GM12865 (cell line): ENCODE measurements at regions not wholly inside any gene's neighbourhood (a gene's known extent, or its start where the extent isn't known, plus 50 kb on each side); places are given as distances from the start of the nearest gene placed in this dataset.
"Not testable (repeated sequence)": the region's sequence is repeated elsewhere in the genome, so short reads cannot be mapped to it uniquely, and the experiment has no call there.

Experiments used
- DNase-seq: peaks from one replicate; pipeline ENCODE4 v3.0.0; 2010; ENCODE audit warnings: low read depth
- H3K4me3 ChIP-seq: 2 replicates; pipeline ENCODE4 v1.5.1; 2011; ENCODE audit warnings: mild to moderate bottlenecking, low read depth, low read length, control low read depth
- TF ChIP-seq, protein P1 (sequence below): IDR thresholded peaks from 2 replicates; pipeline ENCODE4 v1.5.1; 2011; ENCODE audit warnings: low read length, control low read depth, low read depth, inconsistent platforms; ENCODE audit not compliant: insufficient read depth; ENCODE audit errors: missing control alignments

DNA sequence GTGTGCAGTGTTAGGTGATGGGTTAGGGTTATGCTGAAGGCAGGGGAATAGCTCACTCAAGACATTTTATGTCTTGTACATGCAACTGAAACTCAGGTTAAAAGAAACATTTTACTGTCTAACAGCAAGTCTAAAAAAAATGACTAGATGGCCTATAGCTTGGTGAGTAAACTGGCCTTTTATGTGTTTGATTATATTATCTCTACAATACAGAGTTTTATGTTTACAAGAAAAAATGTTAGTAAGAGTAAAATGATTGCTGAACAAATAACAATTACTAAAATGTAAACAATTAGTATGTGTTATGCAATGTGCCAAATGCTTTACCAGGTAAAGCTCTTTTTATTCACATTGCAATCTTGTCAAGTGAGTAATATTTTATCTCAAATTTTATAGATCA lies 1039.6 kb downstream of the ROBO2 start:
- TF ChIP-seq, protein P1, sequence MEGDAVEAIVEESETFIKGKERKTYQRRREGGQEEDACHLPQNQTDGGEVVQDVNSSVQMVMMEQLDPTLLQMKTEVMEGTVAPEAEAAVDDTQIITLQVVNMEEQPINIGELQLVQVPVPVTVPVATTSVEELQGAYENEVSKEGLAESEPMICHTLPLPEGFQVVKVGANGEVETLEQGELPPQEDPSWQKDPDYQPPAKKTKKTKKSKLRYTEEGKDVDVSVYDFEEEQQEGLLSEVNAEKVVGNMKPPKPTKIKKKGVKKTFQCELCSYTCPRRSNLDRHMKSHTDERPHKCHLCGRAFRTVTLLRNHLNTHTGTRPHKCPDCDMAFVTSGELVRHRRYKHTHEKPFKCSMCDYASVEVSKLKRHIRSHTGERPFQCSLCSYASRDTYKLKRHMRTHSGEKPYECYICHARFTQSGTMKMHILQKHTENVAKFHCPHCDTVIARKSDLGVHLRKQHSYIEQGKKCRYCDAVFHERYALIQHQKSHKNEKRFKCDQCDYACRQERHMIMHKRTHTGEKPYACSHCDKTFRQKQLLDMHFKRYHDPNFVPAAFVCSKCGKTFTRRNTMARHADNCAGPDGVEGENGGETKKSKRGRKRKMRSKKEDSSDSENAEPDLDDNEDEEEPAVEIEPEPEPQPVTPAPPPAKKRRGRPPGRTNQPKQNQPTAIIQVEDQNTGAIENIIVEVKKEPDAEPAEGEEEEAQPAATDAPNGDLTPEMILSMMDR, result no peak
- no peak for DNase-seq

DNA sequence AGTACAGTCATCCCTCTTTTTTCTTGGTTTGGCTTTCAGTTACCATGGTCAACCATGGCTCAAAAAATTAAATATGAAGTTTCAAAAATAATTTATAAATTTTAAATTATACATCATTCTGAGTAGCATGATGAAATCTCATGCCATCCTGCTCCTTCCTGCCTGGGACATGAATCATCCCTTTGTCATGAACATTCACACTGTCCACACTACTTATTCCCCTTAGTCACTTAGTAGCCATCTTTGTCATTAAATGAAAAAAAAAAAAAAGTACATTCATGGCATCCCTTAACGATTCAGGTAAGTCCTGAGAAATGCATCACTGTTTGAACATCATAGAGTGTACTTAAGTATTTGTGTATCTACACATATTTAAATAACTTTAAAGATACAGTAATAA lies 1046.3 kb downstream of the ROBO2 start:
- TF ChIP-seq, protein P1, result no peak

More for the DNA sequence above, 1039.6 kb downstream of the ROBO2 start:
- H3K4me3 ChIP-seq, result no peak overlapping the region

DNA sequence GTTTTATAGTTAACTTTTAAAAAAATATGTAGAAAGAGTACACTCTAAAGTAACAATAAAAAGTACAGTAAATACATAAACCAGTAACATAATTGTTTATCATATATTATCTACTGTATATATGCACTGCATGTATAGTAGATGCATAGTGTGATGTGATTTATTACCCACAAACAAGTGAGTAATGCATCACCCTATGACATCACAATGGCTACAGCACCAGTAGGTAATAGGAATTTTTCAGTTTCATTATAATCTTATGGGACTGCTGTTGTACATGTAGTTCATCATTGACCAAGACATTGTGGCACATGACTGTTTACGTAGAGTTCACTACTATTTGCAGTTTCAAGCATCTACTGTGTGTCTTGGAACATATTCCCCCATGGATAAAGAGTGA lies 1047.2 kb downstream of the ROBO2 start:
- no peak overlapping the region for H3K4me3 ChIP-seq
- TF ChIP-seq, protein P1, result no peak
- DNase-seq, result no peak

More for the DNA sequence above, 1046.3 kb downstream of the ROBO2 start:
- no peak for DNase-seq
- H3K4me3 ChIP-seq, result no peak overlapping the region

DNA sequence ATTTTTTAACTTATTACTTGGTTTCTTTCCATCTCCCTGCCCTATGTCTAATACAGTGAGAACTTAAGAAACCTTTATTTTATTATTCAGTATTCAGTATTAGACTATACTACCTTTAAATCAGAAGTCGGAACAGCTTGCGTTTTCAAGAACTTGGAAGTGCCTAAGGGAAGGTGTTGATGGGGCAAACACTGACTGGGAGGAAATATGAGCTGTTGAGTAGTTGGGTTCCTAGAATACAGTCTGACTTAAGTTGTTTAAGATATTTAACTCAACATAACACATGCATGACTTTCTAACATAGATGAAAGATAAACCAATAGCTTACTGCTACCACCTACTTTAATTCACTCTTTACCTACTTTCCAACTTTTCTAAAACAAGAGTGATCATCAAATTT lies 1048.1 kb downstream of the ROBO2 start:
- DNase-seq, result no peak
- TF ChIP-seq, protein P1, result no peak
- no peak overlapping the region for H3K4me3 ChIP-seq

DNA sequence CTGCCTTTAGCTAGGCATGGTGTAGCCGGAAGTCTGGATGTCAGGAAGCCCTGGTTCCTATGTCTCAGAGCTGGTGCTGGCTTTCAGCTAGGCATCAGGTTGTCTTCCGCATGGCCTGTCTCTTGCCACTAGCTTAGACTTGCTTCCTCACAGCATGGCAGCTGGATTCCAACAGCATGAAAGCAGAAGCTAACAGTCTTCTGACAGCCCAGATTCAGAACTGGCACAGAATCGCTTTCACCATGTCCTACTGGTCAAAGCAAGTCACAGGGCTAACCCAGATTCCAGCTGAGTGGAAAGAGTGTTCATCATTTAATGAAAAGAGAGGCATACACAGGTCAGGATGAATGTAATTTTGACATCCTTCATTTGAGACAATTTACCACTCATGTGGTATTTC lies 1050.5 kb downstream of the ROBO2 start:
- H3K4me3 ChIP-seq, result no peak overlapping the region
- no peak for DNase-seq
- TF ChIP-seq, protein P1, result no peak

DNA sequence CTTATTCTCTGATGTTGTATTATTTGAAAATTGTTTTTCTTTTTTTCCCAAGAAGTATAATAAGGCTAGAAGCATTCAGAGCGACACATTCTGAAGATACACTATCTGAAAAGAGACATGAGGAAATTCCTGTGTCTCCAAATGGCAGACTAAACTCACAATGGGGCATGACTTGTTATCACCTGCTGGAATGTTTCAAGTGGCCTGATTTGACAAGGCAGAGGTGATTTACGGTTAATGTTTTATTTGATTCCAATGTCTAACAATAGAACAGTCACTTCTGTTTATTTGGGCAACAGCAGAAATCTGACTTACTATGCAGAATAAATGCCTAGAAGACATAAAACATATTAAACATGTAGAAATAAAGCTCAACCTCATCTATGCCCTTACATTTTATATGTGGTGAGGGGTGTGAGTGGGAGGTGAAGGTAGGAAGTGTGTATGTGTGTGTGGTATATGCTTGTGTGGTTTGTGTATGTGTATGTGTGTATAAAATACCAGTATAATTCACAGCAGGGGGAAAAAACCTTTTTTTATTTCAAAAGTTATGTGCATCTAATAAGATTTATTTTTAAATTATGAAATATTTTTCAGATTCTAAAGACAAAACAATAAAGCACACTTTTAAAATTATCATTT lies 1051.7 kb downstream of the ROBO2 start:
- DNase-seq, result no peak
- TF ChIP-seq, protein P1, result no peak
- H3K4me3 ChIP-seq, result no peak overlapping the region

DNA sequence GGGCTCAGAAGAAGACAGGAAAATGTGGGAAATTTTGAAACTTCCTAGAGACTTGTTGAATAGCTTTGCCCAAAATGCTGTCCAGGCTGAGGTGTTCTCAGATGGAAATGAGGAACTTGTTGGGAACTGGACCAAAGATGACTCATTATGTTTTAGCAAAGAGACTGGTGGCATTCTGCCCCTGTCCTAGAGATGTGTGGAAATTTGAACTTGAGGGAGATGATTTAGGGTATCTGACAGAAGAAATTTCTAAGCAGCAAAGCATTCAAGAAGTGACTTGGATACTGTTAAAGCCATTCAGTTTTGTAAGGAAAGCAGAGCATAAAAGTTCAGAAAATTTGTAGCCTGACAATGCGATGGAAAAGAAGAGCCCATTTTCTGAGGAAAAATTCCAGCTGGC lies 1052.7 kb downstream of the ROBO2 start:
- H3K4me3 ChIP-seq, DNase-seq: not testable (repeated sequence)
